Epidermal melanocyte (primary cell): ENCODE measurements at regions not wholly inside any gene's neighbourhood (a gene's known extent, or its start where the extent isn't known, plus 50 kb on each side); places are given as distances from the start of the nearest gene placed in this dataset.

Experiments
- DNase-seq: peaks from one replicate; pipeline ENCODE4 v3.0.0; 2011; ENCODE audit warnings: low spot score; ENCODE audit not compliant: insufficient read length

DNA sequence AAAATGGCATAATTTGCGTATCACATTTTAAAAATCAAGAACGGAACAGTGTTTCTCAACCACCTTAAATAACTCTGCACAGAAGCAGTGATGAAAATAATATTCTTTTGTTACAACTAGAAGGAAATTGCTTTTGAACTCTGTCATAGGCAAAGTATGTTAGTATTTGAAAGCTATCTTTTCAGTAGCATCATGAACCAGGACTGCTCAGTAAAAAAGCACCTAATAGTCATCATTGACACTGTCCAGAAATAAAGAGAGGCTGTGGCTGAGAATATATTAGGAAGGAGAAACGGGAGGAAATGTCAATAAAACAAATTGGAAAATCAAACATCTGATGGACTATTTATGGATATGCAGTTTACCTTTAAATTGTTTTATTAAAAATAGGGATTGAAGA lies 237.2 kb upstream of the AKR1E2 start:
- DNase-seq = no peak

DNA sequence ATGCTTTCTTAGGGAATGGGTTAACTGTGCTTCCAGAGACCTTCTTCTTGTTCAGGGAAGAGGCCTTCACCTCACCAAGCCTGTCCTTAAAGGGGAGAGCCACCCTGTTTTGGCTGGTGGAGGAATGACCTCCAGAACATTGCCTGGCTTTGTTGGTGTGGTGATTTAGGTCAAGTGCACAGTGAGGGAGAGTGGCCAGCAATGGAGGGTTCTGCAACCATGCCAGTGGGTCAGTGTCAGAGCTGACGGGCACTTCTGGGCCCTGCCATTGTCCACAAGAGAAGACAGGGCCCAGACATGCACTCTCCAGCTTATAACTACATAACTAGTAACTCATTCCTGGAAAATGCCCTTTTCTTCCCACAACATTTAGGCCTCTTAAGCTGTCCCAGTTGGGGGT lies 238.5 kb upstream of the AKR1E2 start:
- no peak for DNase-seq

DNA sequence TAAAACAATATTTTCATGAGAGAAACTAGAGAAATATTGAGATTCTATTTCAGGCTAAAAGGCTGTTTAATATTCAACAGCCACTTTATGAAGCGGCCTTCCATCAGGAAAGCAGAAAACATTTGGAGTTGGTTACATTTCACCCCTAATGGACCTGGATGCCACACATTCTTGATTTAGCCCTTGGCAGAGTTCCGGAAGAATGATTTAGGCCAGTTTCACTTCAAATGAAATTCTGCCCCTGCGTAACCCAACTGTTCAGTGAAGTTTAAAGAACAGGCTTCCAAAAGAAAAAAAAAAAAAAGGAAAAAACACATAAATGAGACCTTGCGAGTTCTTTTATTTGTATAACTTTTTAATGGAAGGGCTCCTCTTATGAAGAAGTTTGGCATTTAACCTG lies 239.2 kb upstream of the AKR1E2 start:
- no peak for DNase-seq

DNA sequence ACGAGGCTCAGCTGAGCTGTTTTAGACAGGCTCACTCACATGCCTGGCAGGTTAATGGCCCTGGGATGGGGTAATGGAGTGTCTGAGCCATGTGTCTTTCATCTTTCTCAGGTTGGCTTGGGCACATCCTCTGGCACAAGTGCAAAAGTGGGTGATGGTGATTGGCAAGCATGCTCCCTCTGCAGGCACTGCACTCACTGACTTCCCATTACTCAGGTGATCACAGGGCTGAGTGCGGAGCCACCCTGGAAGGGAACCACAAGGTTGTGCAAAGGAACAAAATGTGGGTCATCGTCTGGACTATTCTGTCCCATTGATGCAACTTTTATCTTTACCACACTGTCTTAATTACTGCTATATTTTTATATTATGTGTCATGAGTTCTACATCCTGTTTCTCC lies 244.1 kb upstream of the AKR1E2 start:
- no peak for DNase-seq

DNA sequence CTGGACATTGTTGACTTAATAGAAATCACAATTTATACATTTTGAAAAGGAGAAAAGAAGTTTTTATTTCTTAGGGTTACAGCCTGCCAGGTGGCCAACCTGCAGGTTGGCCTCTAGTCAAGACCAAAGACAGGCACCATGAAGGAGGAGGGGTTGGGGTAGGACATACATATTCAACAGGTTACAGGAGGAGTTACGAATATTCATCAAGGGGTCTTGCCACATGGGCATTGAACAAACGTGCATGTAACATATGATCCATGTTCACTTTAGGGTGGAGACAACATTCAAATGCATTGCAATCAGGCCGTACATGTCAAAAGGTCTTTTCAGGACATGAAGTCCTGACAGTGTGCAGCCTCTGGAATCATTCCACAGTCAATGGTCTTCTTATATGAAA lies 246.2 kb upstream of the AKR1E2 start:
- DNase-seq = no peak

DNA sequence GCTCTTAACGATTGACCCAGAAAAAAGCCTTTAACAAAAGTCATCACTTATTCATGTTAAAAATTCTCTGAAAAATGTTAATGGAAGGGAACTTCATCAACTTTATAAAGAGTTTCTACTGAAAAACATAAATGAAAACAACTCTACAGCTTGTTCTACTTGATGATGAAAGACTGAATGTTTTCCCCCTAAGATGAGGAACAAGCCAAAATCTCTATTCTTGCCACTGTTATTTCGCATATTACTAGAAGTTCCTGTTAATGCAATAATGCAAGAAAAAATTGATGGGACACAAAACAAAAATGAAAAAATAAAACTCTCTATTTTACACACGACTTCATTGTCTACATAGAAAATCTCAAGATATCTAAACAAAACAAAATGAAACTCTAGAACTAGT lies 249.8 kb upstream of the AKR1E2 start:
- DNase-seq = no peak

DNA sequence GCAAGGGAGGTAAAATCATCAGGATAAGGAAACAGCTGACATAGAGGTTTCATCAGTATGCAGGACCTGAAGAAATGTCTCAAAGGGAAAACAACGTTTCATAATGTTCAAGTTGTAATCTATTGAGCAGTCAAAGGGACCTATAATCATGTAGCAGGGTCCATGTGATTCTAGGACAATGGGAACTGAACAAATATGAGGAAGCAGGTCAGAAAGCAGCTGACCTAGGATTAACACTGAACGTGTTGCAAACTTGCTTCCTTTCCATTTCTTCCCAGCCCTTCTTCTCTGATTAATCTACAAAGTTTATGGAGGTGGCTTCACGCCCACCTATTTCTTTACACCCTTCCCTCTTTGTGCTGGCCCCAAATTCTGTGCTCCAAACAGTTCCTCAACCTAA lies 256.9 kb upstream of the AKR1E2 start:
- DNase-seq = no peak

DNA sequence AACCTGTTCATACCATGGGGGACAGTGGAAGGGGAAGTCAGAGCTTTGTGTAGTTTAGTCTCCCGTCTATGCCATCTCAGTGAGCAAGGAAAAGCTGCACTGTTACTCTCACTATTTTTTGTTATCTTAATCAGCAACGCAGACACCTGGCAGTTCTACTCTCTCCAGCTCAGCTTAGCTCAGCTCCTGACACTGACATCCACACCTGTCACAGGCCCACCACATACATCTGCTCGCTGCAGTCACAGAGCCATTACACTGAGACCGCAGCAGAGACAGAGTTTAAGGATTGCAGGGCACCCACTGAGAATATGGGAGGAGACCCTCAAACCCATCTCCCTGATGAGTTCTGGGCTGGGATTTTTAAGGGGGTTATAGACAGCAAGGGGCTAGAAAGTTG lies 257.3 kb upstream of the AKR1E2 start:
- no peak for DNase-seq

DNA sequence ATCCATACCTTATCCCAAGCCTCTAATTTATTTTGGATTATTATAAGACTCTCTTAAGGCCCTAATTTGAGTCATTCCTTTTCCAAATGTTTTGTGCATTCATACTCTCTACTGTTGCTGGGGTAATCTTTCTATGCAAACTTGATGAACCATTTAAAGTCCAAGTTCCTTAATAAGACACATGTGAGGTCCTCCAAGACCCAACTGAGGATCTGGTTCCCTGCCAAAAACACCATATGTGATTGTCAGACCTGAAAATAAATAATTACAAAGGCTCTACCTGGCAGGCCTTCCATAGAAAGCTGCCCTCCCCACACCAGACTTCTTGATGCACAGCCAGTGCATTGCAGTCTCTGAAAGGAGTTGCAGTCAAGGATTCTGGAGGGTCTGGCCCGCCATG lies 257.9 kb upstream of the AKR1E2 start:
- no peak for DNase-seq

DNA sequence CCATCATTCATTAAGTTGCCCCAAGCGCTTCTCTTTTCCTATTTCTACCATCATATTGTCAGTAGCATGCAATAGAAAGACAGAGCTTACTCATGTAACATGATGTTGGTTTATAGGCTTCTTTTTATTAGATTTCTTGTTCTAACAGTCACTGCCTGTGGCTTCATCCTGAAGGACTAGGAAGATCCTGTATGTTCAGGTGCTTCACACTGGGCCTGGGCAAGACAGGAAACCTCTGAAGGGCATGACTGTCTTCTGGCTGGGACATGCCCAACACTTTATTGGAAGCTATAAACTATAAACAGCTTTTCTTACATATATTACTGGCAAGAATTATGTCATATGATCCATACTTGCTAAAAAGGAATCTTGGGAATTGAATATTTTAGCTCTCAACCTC lies 258.4 kb upstream of the AKR1E2 start:
- DNase-seq = no peak

DNA sequence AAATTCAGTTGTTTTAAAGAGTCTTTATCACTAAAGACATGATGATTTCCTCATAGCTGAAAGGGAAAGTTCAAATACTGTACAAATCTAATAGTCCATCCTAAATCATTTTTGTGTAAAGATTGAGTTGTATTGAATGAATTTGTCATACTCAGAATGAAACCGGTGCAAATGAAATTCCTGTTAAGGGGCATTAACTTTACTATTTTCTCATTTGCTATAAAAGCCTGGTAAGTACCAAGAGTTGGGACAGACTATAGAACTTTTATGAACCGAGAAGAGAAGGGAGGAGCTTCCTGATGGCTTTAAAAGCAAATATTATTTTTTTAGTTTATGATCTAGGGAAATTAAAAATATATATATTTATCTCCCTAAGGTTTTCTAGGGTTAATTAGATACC lies 260.0 kb upstream of the AKR1E2 start:
- no peak for DNase-seq

DNA sequence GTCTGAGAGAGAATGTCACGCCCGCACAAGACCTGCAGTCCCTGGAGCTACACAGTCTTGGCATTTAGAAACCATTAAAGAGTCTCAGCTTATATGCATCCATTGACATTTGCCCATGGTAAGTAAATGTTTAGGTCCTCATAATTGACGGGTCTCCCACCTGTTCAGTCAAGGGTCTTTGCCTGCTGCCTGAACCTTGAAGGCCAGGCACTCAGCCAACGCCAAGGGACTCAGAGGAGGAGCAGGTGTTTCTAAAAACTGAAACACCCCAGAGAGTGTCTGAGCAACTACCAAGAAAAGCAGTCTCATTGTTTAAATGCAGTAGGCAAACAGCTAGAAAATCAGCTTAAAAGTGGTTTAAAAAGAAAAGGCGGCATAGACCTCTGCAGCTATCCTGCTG lies 264.7 kb upstream of the AKR1E2 start:
- DNase-seq = no peak

DNA sequence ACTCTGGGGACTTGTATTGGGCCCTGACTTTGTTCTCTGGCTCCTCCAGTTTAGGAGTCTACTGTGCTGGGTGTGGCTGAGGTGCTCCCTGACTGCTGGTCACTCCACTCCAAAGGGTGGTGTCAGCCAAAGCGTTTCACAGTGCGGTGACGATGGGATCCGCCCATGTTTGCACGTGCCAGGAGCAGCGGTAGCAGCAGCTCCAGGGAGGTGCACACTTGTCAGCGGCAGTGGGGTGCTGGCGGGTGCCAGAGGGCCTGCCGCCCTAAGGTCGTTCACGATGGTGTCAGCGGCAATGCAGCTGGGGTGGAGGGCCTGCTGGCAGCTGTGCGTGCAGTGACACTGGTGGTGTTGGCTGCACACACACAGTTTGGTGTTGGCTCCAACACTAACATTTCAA lies 268.5 kb upstream of the AKR1E2 start:
- DNase-seq = no peak

DNA sequence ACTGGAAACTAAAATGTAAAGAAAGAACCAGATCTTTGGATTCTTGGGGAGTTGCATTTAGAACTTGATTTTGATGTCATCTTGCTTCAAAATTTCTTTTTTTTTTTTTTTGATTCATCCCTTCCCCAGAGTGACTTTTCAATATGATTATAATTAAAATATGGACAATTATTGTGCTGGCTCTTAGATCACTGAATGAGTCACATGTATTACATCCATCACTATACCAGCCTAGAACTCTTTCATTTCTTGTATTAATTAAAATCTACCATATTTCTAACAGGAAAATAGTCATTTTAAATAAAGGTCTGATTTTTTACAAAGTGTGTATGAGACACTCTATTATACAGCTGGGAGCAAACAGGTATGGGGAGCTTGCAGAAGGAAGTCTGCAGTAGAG lies 269.5 kb upstream of the AKR1E2 start:
- no peak for DNase-seq

DNA sequence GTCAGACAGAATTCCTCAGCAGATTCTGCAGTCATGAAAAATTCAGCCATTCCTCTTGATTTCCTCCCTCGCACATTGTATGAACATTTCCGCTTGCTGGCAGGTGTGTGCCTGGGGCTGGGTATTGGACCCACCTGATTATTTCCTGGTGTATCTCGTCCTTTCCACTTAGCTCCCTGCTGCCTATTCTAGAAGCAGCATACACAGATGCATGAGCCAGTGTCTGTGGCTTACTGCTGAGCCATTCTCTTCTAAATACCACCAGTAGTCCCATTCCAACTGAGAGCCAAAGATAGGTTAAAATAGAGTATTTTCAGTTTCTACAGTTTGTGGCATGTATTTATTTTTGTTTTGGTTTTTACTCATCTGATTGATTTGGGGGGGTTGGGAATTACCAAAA lies 270.1 kb upstream of the AKR1E2 start:
- no peak for DNase-seq

DNA sequence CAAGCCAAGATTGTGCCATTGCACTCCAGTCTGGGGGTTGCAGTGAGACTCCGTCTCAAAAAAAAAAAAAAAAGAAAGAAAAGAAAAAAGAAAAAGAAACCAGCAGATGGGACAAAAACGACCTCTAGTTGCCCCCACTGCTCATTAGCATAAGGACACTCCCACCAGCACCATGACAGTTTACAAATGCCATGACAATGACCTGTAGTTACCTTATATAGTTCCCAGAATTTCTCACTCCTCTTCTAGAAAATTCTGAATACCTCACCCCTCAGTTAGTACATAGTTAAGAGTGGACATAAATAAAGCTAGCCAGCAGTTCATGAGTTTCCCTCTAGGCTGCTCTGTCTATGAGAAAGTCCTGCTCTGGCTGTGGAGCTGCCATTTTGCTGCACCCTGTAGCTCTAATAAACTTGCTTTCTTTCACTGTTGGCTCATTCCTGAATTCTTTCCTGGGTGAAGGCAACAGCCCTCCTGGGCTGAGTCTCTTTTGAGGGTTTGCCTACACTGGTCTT lies 276.8 kb upstream of the AKR1E2 start:
- no peak for DNase-seq

DNA sequence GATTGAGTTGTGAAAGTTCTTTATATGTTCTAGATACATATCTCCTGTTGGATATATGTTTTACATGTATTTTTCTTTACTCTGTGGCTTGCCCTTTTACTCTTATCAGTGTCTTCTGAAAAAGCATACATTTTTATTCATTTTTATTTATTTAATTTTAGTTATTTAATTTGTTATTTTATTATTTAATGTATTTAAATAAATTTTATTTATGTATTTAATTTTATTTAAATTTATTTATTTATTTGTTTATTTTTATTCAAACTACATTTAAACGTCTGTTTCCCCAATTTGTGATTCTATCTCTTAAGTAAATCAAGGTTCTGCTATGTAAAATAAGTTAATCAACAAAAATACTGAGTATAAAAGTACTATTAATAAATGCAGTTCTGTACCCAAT lies 279.1 kb upstream of the AKR1E2 start:
- DNase-seq = no peak

DNA sequence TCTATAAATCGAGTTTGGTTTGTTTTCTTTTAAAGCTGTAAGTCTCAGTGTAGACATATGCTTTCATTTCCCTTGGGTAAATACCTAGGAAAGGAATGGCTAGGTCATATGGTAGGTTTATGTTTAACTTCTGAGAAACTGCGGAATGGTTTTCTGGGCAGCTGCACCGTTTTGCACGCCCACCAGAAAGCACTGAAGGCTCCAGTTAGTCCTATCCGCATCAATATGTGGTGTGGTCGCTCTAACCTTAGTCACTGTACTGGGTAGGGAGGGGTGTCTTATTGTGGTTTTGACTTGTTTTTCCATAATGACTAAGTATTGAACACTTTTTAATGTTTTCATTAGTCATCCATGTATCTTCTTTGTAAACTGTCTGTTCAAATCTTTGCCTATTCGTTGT lies 279.5 kb upstream of the AKR1E2 start:
- DNase-seq = no peak

DNA sequence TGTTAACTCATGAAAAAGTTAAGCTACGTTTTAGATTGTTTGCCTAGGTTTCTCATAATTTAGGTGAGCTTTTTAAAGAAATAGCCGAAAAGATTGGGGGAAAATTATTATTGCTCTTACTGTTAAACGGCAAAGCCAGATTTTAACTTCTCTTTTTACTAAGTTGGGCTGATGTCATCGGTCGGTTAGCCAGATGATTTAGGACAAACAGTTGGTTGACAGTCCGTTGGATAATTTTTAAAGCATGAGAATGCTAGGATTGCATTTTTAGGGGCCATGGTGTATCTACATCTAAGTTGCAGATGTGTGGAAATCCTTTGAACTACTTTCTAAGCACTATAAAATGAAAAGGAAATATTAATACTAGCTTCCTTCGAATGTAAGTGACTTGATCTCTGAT lies 280.9 kb upstream of the AKR1E2 start:
- DNase-seq = no peak

DNA sequence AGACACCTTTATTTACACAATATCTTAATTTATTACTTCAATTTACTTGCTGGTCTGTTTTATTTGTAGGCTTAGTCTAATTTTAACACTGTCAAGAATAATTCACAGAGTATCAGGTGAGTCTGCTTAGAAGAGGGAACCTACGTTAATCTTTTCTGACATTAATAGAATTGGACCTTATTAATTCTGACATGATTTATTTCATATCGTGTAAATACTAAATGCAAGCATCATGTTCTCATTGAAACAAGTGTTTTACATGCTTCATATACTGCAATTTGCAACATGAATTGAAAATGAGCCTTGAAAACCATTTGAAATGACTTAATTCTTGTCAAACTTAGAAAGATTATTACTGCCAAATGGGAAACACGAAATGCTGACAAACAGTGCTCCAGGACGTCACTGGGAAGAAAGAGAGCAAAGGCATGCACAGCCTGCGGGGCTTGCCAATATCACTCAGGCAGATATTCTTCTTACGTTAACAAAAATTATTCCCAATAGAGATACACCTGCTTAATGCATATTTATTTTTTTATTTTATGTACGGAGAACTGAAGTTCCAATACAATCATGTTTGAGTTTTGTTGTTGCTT lies 282.0 kb upstream of the AKR1E2 start:
- no peak for DNase-seq

DNA sequence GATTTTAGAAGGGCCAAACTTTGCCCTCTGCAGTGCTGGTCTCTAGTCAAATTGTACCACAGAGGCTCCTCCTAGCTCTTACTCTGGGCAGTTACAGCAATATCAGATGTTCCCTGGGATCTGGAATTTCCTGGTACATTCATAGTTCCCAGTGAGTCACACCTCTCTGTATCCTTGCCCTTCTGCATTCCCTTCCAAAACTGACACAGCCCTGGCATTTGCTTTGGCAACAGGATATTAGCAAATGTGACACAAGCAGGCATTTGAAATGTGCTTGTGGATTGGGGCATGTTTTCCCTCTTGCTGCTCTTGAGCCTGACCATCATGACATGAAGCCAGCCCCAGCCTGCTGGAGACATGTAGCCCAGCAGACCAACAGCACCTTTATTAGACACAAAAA lies 284.7 kb upstream of the AKR1E2 start:
- DNase-seq = no peak

DNA sequence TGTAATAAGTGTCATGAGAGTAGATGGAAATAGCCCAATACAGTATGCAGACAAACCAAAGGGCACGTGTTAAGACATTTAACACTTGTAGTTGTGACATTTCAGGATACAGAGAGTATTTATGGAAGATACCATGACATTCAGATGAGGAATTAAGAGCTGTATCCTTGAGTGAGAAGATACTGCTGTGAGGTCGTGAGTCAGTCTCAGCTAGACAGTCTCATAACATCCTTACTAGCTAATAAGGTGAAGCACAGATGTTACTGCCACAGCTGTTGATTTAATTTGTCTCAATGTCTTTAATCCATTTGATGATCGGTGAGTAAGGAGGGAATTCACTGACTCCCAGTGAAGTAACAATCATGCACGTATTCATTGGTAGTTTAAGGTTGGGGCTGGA lies 288.0 kb upstream of the AKR1E2 start:
- no peak for DNase-seq

DNA sequence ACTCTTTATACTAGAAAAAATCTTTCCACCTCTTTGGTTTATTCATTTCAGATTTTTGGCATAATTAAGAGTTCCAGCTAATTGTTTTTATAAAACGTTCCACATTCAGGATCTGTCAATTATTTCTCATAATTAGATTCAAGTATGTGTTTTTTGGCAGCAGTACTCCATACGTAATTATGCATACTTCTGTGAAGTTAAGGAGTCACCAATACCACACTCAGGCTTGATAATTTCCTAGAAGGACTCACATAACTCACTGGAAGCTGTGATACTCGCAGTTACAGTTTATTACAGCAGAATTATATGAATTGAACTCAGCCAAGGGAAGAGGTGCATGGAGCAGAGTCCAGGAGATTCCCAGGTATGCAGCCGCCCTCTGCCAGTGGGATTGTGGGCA lies 290.5 kb upstream of the AKR1E2 start:
- DNase-seq = no peak

DNA sequence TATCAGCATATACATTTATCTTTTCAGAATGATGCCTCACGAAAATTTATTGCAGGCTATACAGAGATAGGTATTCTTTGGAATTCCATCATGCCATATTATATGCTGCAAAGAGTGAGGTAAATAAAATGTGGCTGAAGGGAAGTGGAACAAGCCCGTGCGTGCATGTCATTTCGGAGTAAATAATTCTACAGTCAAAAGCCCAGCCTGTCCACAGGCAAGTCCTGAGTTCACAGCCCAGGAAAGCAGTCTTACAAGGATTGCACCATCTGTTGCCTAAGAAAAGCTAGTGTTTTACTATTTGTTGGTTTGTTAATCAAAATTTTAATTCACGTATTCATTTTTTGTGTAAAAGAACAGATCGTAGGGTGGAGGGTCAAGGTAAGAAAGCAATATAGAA lies 292.4 kb upstream of the AKR1E2 start:
- DNase-seq = no peak
